ENCODE measurements at regions not wholly inside any gene's neighbourhood (a gene's known extent, or its start where the extent isn't known, plus 50 kb on each side); places are given as distances from the start of the nearest gene placed in this dataset.

DNA sequence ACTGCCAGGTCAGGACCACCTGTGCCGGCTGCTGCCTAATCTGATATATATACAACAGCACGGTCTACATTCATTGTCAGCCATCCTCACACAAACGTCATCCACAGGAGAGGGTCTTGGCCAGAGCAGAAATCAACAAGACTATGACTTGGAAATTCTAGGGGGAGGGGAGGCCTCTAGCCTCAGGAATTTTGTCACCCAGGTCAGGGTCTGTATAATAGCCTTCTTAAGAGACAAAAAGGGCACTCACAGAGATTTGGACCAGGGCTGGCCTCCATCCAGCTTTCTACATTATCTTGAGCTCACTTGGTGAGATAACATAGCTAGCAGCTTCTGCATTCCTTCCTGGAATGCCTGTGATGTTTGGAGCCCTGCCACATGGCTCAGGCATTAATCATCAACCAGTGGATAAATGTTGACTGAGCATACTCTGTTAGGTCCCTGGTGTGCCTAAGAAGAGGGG lies 50.4 kb upstream of the CTIF start:
- intact Hi-C loops (cut with micrococcal nuclease), result no loop called here

DNA sequence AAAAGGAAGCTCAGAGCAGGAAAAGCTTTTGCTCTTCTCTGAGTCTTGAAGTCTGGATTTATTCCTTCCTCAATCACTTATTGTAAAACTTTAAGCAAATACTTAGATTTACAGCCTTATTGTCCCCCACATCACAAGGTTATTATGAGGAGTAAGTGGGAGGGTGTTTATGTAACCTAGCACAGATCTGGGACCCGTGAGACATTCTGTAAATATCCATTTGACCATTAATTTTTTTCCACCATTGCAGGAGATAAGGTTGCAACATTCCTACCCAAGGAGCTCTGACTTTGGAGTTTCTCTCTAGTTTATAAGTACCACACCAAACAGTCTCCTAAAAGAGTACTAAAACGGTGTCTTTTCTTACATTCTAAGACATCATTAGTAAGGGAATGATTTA lies 52.1 kb upstream of the CTIF start:
- intact Hi-C loops (cut with micrococcal nuclease), result no loop called here

DNA sequence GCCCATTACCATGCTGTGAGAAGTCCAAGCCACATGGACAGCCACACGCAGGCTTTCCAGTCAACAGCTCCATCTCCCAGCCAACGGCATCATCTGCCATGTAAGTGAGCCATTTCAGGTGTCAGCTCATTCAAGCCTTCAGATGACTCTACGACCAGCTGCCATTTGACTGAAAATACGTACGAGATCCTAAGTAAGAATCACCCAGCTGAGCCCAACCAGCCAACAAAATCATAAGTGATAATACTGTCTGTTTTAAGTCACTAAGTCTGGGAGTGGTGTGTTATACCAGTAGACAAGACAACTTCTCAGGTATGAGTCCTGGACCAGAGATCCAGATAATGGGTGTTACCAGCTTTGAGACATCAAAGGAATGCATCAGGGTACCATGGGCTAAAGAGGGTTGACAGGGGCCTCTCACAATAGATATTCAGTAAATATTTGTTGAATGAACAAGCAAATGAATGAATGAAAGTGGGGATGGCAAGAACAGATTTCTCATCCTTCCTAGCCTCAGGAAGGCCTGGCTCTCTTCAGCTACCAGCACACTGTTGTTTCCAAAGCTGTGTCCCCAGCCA lies 52.9 kb upstream of the CTIF start:
- intact Hi-C loops (cut with micrococcal nuclease), result no loop called here

DNA sequence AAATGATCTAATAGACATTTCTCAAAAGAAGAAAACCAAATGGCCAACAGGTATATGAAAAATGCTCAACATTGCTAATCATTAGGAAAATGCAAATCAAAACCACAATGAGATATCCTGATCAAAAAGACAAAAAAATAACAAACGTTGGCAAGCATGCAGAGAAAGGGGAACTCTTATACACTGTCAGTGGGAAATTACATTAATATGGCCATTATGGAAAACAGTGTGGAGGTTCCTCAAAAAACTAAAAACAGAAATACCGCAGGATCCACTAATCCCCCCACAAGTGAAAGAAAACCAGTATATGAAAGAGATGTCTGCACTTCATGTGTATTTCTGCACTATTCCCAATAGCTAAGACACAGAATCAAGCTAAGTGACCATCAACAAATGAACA lies 57.7 kb upstream of the CTIF start:
- intact Hi-C loops (cut with micrococcal nuclease), result no loop called here

DNA sequence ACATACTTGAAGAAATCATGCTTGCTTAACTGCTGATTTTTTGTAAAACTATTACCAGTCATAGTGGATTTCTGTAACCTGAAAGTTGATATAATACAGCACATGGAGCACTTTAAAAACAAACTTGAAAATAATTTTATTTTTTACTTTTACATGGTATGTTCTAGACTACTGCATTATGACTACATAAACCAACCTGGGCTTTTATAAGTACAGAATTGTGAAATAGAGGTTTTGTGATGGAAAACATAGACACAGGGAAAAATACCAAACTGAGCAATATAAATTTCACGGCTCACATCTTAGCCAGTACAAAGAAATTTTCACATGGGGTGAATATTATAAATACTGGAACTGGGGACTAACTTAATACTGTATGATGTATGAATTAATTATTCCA lies 59.3 kb upstream of the CTIF start:
- intact Hi-C loops (cut with micrococcal nuclease), result no loop called here

DNA sequence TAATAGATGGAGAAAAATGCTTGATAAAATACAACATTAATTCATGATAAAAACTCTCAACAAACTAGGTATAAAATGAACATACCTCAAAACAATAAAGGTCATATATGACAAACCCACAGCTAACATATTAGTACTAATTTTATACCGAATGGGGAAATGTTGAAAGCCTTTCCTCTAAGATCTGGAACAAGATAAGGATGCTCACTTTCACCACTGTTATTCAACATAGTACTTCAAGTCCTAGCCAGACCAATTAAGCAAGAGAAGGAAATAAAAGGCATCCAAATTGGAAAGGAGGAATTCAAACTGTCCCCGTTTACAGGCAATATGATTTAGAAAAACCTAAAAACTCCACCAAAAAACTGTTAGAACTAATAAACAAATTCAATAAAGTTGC lies 61.5 kb upstream of the CTIF start:
- intact Hi-C loops (cut with micrococcal nuclease), result no loop called here

DNA sequence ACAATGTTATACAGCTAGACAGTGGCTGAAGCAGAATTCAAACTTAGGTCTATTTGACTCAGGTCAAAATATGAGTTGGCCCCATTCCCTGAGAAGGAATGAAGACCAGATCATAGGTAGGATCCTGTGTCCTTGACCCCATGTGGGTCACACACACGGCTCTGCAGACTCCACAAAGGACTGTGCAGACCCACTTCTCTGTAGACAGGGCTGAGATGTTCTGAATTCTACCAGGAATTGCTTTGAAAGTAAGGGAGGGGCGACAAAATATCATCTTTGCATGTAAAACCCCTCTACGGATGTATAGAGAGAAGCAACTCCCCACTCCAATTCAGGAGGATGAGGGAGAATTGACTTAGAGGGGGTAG lies 62.3 kb upstream of the CTIF start:
- intact Hi-C loops (cut with micrococcal nuclease), result loop anchor here (1.0 kb wide), 1 partner anchor 188 kb away; no protein-coding TSS in a partner anchor

DNA sequence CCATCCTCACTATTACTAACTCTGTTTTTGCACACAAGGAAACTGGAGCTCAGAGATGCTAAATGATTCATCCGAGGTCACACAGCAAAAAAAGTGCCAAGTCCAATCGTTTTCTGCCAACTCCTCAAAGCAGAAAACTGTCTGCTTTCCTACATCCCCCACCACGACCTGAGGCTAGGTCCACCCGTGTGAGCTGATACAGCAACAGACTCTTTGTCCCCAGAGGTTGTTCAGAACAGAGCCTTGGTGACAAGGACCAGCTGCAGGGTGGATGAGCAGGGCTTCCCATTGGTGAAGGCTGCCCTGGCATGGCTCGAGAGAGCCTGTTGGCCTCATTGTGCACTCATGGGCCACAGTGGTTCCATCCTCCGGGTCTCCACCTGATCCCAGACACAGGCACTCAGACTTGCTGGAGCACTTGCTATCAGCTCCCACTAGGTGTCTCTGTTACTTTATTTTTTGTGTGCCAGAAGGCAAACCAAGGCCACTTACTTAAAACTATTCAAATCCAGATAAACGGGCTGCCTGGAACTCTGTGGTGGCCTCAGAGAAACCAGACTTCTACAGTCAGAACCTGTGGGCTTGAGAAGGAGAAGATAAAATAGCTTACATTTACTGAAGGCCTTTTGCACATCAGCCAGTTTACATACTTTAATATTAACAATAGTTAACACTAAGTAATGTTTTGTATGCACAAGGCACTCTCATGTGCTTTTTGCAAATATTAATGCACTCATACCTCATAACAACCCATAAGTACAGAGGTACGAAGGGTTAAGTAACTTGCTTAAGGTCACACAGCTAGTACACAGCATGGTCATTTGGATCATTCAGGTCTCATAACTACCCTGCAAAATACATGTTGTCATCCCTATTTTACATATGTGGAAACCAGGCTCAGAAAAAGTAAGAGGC lies 62.9 kb upstream of the CTIF start:
- intact Hi-C loops (cut with micrococcal nuclease), result loop anchor here (1.0 kb wide), 1 partner anchor 188 kb away; no protein-coding TSS in a partner anchor

DNA sequence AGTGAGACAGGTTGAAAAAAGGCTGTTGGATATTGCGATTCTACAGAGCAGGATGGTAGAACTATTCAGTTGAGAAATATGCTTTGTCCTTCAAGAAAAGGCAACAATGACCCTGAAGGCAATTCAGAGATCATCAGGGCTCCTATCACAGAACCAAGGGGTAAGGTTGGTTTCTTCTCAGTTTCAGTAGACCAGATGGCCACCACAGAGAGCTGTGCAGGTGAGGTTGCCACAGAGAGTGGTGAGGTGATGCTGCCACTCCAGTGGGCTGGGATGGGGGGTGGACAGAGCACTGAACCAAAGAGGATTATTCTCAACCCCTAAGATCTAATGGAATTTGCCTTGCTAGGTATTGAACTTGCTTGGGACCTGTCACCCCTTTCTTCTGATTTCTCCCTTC lies 64.6 kb upstream of the ZBTB7C start:
- intact Hi-C loops (cut with micrococcal nuclease), result no loop called here

DNA sequence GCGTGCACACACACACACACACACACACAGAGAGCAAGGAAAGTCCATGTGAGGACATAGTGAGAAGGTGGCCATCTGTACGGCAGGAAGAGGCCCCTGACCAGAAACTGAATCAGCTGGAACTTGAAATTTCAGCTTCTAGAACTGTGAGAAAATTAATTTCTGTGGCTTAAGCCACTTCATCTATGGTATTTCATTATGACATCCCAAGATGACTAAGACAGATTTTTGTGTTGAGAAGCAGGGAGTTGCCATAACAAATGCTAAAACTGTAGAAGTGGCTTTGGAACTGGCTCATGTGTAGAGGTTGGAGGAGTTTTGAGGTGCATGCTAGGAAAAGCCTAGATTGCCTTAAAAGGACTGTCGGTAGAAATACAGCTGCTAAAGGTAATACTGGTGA lies 63.4 kb upstream of the ZBTB7C start:
- intact Hi-C loops (cut with micrococcal nuclease), result no loop called here

DNA sequence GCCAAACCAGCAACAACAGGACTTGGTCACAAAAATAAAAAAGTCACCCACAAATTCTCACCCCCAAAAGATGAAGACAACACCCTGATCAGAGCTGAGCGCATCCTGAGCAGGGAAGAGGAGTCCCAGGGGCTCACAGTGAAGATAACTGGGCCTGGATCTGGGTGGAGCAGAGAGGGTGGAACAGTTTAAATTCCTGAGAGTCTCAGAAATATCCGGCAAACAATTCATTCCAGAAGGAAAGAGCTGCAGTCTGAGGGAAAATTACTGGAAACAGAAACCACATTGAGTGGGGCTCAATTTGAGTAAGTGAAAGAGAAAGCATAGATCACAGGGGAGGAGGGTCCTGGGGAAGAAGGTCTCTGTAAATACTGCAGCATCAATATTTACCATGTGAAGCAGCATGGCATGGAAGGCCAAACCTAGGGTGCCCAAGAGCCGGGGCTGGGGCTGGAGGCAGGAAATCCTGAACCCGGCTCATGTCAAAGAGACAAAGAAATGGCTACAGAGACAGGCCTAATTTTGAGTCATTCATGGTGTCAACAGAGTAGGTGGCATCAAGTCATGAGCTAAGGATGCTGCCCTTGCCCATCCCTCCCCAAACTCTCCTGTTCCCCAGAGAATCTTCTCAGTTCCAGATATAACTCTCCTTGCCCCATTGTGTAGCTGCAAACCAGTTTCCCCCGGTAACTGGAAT lies 61.4 kb upstream of the ZBTB7C start:
- intact Hi-C loops (cut with micrococcal nuclease), result no loop called here

DNA sequence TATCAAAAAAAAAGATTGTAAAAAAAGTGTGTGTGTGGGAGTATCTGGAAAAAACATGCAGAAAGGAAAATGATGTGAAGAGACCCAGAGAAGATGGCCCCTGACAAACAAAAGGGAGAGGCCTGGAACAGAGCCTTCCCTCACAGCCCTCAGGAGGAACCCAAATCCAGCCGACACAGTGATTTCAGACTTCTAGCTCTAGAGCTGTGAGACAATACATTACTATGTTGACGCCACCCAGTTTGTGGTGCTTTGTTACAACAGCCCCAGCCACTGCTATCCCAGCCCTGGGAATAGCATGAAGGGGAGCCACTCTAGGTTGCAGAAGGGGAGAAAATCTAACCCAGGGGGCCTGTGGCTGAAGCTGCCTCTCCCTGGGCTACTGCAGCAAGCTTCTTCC lies 59.0 kb upstream of the ZBTB7C start:
- intact Hi-C loops (cut with micrococcal nuclease), result no loop called here

DNA sequence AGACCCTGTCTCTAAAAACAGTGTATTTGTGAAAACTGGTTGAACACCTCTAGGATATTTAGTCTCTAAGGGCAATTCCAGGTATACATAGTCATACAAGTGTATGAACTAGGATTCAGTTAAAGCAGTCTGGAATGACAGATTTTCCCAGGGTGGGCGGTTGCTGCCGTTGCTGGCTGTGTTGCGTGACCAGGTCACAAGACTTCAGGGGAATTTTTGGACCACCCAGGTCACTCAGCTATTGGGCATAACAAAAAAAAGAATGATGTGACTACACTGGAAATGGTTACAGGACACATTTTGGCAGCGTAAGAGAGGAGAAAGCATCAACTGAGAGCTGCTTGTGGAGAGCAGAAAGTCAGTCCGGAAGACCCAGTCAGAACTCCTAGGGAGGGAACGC lies 58.0 kb upstream of the ZBTB7C start:
- intact Hi-C loops (cut with micrococcal nuclease), result no loop called here

DNA sequence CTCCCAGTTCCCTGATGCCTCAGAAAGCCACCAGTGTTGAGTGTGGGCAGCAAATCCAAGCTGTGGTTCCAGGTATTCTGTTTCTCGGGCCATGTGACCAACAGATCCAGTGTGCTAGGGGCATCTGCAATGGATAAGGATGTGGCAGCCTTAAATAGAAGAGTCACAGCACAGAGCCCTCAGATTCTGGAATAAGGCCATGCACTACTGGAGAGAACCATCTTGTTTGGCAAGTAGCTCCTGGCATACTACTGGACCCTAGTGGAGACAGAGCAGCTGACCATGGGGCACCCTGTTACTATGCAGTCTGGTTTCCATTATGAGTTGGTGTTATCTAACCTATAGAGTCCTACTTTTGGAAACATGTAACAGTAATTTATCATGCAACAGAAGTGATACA lies 53.3 kb upstream of the ZBTB7C start:
- intact Hi-C loops (cut with micrococcal nuclease), result no loop called here

DNA sequence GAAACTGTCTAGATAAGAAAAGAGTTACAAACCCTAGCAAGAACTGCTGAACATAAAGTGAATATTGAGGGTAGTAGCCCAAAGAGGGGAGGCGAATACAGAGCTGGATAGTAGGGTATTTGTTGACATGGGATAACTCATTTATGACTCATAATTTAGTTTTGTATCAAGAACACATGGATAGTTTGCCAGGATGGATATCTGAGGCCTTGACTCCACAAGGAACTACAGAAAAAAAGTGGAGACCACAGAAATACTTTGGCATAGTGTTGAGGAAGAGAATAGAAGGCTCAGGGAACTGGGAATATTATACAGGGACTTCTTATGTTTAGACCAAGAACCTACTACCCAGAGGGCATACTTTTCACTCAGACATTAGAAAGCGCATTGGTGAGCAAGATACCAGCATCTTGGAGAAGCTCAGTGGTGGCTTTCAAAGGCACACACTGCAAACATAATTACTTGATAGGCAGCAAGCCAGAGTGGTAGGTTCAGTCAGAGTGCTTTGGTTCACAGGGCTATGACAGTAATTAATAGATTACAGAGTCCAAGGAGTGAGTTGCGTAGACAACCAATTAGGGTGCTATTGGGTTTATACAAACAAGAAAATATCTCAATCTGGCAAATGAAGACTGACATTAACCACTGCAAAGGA lies 51.9 kb upstream of the ZBTB7C start:
- intact Hi-C loops (cut with micrococcal nuclease), result no loop called here

DNA sequence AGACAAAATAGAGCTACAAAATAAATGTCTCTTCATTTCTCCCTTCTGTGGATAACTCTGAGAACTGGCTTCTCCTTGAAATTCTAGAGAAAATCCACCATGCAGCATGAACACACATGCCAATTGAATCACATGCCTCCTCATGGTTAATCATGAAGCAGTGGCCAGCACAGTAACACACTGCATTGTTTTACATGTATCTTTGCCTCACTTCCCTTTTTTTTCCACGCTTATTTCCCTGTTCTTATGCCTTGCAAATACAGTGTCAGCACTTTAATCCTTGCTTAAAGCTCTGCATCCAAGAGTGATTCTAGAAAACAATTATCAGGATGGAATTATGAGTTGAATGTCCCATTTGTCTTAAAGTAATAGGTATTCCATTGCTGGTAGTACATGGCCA lies 50.3 kb upstream of the ZBTB7C start:
- intact Hi-C loops (cut with micrococcal nuclease), result no loop called here

DNA sequence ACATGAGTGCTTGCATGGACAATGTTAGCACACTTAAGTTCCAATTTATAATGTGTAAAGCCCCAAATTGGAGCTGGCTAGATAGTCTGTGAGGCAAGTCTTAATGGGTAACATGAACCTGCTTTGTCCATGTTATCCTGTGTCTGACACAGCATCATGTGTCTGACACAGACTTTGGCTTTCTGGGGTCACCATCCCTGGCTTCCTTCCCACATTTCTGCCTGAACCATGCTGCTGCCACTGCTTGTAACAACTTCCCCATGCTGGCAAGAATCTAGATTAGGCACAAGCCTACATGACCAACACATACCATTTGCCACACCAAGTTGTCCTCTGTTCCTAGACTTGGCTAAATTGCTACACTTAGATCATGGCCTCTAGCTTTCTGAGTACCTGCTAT lies 49.8 kb upstream of the ZBTB7C start:
- intact Hi-C loops (cut with micrococcal nuclease), result no loop called here
